ENCODE measurements at regions not wholly inside any gene's neighbourhood (a gene's known extent, or its start where the extent isn't known, plus 50 kb on each side); places are given as distances from the start of the nearest gene placed in this dataset.

DNA sequence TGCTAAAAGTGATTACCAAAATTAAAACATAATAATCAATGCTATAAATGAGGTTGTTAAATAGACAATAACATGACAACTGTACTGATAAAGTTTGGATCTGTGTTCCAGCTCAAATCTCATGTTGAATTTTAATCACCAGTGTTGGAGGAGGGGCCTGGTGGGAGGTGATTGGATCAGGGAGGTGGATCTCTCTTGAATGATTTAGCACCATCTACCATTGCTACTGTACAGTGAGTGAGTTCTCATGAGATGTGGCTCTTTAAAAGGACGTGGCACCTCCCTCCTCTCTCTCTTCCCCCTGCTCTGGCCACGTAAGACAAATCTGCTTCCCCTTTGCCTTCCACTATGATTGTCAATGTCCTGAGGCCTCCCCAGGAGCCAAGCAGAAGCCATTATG lies 77.5 kb downstream of the HTR5A start:
- no peak overlapping the region for H3K27ac ChIP-seq
- H3K27me3 ChIP-seq (replicated peaks): no peaks in the 10 kb centered on the region
- in situ Hi-C loops (cut with HindIII; ENCODE audit: low pct_ligation_motif_present, low sequenced_read_pairs): no loop called here
- no peak overlapping the region for H3K4me3 ChIP-seq (ENCODE audit: low read depth, low read length)
- no peak for TF ChIP-seq CTCF (IDR thresholded peaks at IDR 0.05; ENCODE audit: low read depth, low read length, missing control alignments)
- no peaks in the 10 kb centered on the region for H3K36me3 ChIP-seq (replicated peaks)
- no peak for DNase-seq

DNA sequence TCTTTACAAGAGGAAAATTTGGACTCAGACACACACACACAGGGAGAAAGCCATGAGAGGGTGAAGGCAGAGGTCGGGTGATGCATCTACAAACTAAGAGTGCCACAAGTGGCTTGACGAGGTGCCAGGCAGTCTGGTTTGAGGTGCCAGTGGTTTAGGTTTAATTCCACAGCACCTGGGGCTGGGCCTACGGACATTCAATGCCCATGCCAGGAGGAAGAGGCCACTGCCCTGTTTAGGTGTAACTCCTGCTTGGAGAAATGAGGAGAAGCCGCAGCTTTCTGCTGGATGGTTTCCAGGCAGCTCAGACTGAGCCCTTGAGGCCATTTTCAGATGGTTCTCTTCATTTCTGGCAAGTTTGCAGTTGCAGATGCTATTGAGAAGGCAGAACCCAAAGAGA lies 83.6 kb downstream of the HTR5A start:
- no peak for TF ChIP-seq CTCF (IDR thresholded peaks at IDR 0.05; ENCODE audit: low read depth, low read length, missing control alignments)
- in situ Hi-C loops (cut with HindIII; ENCODE audit: low pct_ligation_motif_present, low sequenced_read_pairs): no loop called here

DNA sequence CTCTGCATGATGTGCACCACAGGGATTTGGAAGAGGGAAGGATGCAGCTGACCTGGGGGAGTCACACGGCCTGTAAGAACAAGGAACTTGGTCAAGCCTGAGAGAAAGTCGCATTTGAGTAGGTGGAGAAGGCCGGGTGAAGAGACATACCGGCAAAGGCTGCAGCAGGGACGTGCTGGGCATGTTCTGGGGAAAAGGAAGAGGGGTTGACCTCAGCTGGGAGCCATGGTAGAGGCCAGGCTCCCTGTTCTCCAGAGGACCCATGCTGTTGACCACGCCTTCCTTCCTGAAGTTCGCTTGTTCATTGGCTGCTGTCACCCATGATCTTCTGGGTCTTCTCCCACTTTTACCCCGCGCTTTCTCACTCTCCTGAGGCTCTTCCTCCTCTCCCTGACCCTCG lies 84.5 kb downstream of the HTR5A start:
- Histone ChIP-seq H3K4me3 (ENCODE audit: low read depth, low read length) (no peak overlapping the region), H3K27ac (no peak overlapping the region), H3K36me3 (replicated peaks) (no peaks in the 10 kb centered on the region), H3K27me3 (replicated peaks) (no peaks in the 10 kb centered on the region)
- TF ChIP-seq CTCF (IDR thresholded peaks at IDR 0.05; ENCODE audit: low read depth, low read length, missing control alignments): no peak
- in situ Hi-C loops (cut with HindIII; ENCODE audit: low pct_ligation_motif_present, low sequenced_read_pairs): no loop called here
- no peak for DNase-seq

More for the DNA sequence above, 83.6 kb downstream of the HTR5A start:
- Histone ChIP-seq H3K36me3 (replicated peaks) (no peaks in the 10 kb centered on the region), H3K27me3 (replicated peaks) (no peaks in the 10 kb centered on the region), H3K27ac (no peak overlapping the region), H3K4me3 (ENCODE audit: low read depth, low read length) (no peak overlapping the region)
- no peak for DNase-seq

DNA sequence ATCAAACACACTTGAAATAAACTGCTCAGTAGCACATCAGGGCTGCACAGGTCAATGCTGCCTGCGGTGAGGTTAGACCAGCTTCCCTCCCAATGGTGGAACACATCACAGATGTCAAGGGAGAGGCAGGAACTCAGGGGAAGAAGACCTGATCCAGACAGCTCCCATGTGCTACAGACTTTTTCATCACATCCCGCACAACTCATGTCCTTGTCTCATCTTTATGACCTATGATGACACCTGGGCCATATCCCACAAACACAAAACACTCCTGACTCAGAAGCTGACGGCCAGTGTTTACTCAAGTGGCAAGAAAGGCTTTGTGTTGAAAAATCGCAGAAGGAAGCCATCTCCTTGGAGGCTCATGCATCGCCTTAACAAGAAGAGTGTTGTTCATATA lies 91.6 kb downstream of the HTR5A start:
- H3K27ac ChIP-seq: no peak overlapping the region
- in situ Hi-C loops (cut with HindIII; ENCODE audit: low pct_ligation_motif_present, low sequenced_read_pairs): no loop called here
- H3K4me3 ChIP-seq (ENCODE audit: low read depth, low read length): no peak overlapping the region
- peaks cover 4% of the 10 kb centered on the region for H3K27me3 ChIP-seq (replicated peaks)
- DNase-seq: no peak
- no peak for TF ChIP-seq CTCF (IDR thresholded peaks at IDR 0.05; ENCODE audit: low read depth, low read length, missing control alignments)
- no peaks in the 10 kb centered on the region for H3K36me3 ChIP-seq (replicated peaks)

GRCh38 chr7:155162422-155162821 lies 92.3 kb downstream of the HTR5A start:
- no peak overlapping the region for H3K4me3 ChIP-seq (ENCODE audit: low read depth, low read length)
- in situ Hi-C loops (cut with HindIII; ENCODE audit: low pct_ligation_motif_present, low sequenced_read_pairs): no loop called here
- no peaks in the 10 kb centered on the region for H3K36me3 ChIP-seq (replicated peaks)
- peaks cover 4% of the 10 kb centered on the region for H3K27me3 ChIP-seq (replicated peaks)
- no peak for DNase-seq
- TF ChIP-seq CTCF (IDR thresholded peaks at IDR 0.05; ENCODE audit: low read depth, low read length, missing control alignments): no peak
- no peak overlapping the region for H3K27ac ChIP-seq

GRCh38 chr7:155163696-155164095 lies 93.6 kb downstream of the HTR5A start:
- in situ Hi-C loops (cut with HindIII; ENCODE audit: low pct_ligation_motif_present, low sequenced_read_pairs): no loop called here
- Histone ChIP-seq H3K36me3 (replicated peaks) (no peaks in the 10 kb centered on the region), H3K27ac (no peak overlapping the region), H3K4me3 (ENCODE audit: low read depth, low read length) (no peak overlapping the region), H3K27me3 (replicated peaks) (peaks cover 4% of the 10 kb centered on the region)
- DNase-seq: no peak
- no peak for TF ChIP-seq CTCF (IDR thresholded peaks at IDR 0.05; ENCODE audit: low read depth, low read length, missing control alignments)

Measured in brain microvascular endothelial cell (primary cell).